ENCODE measurements at regions not wholly inside any gene's neighbourhood (a gene's known extent, or its start where the extent isn't known, plus 50 kb on each side); places are given as distances from the start of the nearest gene placed in this dataset.

- TF ChIP-seq CTCF (conservative IDR thresholded peaks at IDR 0.05) = no peak
- TF ChIP-seq EZH2 (IDR thresholded peaks at IDR 0.05; ENCODE audit: low read depth) = no peak
Measured at GRCh38 chr7:34222316-34222715, 317.0 kb downstream of the BMPER start.

All from PC-9 (cell line).